GM21381 (cell line): ENCODE measurements at regions not wholly inside any gene's neighbourhood (a gene's known extent, or its start where the extent isn't known, plus 50 kb on each side); places are given as distances from the start of the nearest gene placed in this dataset.
A peak's percentile ranks its signal among the peaks of the same experiment; 100 is the strongest.
"Not testable (repeated sequence)": the region's sequence is repeated elsewhere in the genome, so short reads cannot be mapped to it uniquely, and the experiment has no call there.

Experiments used
- ATAC-seq: cut with Tn5 transposase; IDR thresholded peaks from one replicate; pipeline ENCODE4 v1.9.1; 2021; ENCODE audit warnings: mild to moderate bottlenecking, moderate library complexity; ENCODE audit not compliant: unreplicated experiment

DNA sequence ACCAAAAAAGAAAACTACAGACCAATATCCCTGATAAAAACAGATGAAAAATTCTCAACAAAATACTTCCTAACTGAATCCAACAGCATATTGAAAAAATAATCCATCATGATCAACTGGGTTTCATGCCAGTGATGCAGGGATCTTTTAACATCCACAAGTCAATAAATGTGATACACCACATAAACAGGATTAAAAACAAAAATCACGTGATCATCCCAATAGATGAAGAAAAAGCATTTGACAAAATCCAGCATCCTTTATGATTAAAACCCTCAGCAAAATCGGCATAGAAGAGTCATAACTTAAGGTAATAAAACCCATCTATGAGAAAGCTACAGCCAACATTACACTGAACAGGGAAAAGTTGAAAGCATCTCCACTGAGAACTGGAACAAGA is 107.5 kb downstream of the DCLK3 start:
- no peak for ATAC-seq

DNA sequence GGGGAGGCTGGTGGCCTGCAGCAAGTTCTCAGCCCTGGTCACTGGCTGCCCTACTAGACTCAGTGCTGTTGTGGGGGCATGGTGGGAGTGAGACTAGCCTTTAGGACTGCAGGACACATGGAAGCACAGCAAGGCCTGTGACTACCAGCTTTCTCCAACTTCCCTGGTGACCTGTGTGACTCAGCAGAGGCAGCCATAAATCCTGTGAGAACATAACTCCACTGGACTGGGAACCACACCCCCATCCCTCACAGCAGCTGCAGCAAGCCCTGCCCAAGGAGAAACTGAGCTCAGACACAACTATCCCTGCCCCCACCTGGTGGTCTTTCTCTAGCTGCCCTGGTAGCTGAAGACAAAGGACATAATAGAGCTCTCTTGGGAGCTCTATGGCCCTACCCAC is 111.3 kb downstream of the DCLK3 start:
- ATAC-seq, result no peak

DNA sequence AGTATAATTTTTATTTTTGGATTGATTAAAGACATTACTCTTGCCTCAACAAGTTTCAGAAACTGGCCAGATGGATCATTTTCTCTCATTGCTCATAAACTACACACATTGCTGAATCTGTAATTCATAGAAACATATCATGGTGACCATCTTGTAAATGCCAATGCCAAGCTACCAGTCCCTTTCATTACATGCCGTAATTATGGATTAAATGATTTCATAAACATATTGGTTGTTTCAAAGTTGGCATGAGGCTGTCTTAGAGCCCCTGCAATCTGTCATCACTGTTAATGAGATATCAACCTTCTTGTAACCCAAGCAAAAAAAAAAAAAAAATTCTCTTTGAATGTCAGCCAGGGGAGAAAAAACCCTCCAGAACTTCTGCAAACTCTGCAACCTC is 112.2 kb downstream of the DCLK3 start:
- no peak for ATAC-seq

DNA sequence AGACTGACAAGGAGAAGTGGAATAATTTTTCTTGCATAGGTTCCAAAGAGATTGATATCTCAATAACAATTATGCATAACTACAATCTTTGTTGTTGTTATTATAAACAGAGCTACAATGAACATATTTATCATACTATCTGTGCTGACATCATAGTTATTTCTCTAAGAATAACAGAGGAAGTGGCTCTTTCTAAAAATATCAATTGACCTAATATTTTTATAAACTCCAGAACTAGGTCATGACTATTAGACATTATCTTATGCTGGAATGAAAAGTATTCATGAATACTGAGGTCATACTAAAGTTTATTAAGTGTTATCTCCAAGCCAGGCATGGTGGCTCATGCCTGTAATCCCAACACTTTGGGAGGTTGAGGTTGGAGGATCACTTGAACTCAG is 114.1 kb downstream of the DCLK3 start:
- ATAC-seq, result no peak

DNA sequence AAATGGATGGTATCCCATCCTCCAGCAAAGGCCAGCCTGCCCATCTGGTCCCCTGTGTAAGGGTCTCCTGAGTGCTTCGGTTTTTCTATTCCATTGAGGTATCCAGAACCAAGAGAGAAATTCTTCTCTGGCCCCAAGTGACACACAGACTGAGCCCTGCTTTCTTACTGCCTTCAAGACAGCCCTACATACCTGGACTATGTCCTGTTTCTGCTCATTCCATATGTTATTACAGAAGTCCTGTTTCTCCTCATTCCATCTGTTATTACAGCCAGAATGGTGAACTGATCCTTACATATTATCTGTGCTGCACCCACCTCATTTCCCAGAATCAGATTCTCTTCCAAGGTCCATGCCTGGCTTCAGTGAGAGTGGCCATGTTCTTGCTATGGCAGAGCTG is 115.2 kb downstream of the DCLK3 start:
- no peak for ATAC-seq

DNA sequence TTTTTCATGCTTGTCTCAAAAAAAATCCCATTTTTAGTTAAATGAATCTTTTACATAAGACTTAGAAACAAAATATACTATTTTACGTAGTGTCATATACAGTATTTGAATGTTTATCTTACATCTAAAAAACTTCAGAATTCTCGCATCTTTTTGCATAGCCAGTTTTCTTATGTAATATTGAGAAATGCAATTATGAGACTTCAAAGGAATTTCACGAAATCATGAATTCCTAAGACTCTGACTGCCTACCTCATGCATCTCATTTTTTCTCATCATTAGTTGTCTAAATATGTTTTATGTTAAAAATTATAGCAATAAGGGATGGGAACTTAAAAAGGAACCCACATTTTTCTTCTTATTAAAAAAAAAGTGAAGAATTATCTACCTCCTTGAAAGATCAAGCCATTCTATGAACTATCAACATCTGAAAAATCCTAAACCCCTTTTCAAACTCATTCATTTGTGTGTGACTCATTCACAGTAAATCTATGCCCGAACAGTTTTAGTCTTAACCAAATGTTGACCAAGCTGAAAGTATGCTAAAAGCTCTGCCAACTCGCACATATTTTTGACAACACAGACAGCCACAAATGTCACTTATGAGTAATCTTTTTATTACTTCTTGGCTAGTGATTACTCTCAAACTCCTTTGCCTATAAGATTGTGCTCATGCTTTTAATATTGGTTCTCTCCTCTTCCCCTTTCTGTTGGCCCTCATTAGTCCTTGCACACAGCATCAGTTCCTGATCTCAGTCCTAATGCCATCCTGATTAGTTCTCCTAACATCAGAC is 115.9 kb downstream of the DCLK3 start:
- peak; percentile 83 for ATAC-seq

DNA sequence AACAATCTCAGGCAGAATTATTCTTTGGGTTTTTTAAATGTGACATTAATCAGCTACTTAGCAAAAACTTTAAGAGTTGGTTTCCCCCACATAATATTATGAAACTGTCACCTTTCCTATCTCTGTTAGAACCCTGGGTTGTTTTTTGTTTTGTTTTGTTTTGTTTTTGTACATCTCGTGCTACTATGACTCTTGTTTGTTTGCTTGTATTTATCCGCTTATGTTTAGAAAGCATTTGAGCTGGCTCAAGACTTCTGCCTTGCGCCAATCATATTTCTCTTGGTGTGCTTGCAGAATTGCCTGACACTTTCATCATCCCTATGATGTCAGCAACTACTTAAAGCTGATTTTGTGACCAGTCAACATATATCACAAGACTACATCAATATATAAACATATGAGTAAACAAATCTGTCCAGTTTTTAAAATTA is 116.9 kb downstream of the DCLK3 start:
- no peak for ATAC-seq

DNA sequence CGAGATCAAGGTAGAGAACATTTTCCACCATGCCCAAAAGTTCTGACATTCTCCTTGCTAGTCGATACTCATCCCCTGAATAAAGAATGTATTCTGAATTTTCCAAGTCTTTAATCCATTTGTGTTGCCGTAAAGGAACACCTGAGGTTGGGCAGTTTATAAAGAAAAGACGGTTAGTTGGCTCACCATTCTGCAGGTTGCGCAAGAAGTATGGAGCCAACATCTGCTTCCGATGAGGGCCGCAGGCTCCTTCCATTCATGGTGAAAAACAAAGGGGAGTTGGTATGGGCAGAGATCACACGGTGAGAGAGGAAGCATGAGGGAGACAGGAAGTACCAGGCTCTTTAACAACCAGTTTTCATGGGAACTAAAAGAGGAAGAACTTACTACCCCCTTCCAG is 121.2 kb downstream of the DCLK3 start:
- ATAC-seq, result no peak

DNA sequence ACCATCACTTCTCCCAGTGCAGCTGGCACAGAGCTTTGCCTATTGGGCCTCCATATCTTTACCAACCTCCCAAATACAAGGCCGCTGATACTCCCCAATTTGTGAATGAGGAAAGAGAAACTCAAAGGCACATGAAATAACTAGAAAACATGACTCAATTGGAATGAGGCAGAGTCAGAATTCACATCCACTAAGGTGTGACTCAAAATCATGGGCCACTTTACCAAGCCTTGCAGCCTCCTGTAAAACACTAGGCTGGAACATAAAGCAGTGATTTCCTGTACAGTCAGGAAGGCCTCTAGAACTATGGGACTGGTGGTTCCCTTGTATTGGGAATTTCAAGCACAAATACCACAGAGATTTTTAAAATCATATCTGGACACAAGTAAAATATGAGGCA is 128.6 kb downstream of the DCLK3 start:
- no peak for ATAC-seq

DNA sequence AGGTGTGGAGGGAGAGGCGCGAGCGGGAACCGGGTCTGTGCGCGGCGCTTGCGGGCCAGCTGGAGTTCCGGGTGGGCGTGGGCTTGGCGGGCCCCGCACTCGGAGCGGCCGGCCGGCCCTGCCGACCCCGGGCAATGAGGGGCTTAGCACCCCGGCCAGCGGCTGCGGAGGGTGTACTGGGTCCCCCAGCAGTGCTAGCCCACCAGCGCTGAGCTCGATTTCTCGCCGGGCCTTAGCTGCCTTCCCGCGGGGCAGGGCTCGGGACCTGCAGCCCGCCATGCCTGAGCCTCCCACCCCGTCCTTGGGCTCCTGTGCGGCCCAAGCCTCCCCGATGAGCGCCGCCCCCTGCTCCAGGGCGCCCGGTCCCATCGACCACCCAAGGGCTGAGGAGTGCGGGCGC is 130.5 kb downstream of the DCLK3 start:
- not testable (repeated sequence) for ATAC-seq

DNA sequence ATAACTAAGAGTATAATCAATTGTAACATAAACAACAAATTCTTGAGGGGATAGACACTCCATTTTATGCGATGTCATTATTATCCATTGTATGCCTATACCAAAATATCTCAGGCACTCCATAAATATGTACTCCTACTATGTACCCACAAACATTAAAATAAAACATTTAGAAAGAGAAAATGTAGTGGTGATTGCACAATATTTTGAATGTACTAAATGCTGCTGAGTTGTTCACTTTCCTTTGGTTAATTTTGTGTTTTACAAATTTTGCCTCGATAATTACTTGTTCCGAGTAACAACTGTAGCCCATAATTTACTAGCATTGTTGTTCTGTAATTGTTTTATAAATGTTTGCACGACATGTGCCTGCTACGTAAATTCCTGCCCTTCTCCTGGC is 131.3 kb downstream of the DCLK3 start:
- no peak for ATAC-seq

DNA sequence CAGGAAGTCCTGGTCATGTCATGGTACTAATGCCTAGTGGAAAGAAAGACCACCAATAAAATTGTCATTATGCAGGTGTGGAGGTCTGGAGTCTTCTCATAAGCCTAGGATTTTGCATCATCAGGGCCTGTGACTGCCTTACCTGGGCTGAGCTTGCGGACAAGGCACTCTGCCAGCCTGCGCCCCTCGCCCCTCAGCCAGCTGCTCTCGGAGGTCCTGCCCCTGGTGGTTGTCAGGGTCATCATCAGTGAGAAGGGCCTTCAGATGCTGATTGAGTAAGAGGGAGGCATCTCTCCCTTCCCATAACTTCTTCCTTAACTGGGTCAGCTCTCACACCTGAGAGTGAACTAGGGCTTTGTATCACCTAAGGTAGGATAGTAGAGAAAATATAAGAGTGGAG is 132.8 kb downstream of the DCLK3 start:
- ATAC-seq, result no peak

DNA sequence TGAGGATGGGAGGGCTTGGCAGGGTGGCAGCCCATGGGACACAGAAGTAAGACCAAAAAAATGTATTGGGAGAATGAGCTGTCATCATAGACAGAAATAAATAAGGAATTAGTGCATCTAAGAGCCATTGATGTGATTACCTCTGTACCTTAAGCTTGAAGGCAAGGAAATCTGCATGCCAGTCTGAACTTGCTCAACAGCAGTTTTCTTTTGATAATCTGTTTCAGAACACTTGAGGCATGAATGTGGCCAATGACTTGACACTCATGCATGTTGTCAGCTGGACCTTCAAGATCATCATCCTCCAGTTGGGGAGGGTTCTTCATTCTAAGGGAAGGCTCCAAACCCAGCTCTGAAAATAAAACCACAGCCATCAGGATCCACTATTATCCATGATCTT is 148.5 kb downstream of the DCLK3 start:
- ATAC-seq, result no peak

DNA sequence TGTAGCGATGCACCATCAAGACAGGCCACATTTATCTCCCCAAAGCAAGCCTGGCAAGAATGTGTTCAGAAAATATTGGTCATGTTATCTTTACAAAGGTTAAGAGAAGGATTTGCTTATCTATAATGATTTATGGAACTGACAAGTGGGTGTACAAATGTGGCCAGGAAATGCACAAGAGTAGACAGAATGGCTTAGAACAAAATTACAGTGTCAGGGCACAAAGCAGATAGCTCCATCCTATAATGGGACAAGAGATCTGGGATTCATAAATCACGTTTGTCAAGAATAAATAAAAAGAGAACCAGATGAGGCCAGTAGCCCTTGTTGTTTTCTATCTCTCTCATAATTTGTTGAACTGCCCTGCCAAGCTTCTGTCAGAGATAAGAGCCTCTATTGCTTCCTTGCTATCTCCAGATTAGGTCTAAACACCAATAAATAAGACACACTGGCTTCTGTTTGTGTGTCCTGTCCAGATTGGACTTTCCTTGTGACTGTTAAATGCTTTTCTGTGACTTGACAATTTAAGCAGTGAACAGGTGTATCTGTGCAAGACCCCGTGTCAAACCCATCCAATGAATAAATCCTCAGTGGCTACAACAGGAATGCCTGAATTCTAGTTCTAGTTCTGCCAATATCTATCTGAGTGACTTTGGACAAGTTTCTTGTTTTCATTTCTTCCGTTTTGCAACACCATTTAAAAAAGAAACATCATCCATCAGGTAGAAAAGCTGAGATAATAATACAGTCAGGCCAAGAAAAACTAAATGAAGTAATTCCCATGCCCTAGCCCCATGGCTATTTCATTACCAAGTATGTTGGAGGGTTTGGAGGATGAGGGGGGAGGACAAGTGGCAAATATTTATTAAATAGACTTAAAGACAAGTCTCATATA is 157.2 kb downstream of the DCLK3 start:
- ATAC-seq, result no peak

DNA sequence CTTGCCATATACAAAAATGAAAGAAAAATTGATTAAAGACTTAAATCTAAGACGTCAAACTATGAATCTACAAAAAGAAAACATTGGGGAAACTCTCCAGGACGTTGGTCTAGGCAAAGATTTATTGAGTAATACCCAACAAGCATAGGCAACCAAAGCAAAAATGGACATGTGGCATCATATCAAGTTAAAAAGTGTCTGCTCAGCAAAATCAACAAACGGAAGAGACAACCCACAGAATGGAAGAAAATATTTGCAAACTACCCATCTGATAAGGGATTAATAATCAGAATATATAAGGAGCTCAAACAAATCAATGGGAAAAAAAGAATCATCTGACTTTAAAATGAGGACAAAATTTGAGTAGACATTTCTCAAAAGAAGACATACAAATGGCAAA is 160.9 kb downstream of the DCLK3 start:
- ATAC-seq, result no peak

DNA sequence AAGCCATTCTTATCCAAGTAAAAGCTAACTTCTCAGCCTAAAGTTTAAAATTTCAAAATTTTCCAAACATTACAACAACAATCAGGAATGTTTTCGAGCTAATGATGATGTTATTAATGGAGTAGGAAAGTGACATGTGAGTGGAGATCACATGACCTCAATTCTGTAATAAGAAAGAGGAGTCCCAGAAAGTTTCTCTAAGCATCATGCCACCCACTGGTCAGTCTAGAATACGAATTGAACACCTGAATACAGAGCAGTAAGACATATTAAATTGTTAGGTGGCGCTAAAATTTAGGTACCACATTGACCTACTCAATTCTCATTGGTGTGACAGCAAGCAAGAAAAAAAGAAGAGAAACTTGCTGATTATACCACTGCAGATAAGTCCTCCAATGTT is 163.9 kb downstream of the DCLK3 start:
- no peak for ATAC-seq
